ENCODE measurements at regions not wholly inside any gene's neighbourhood (a gene's known extent, or its start where the extent isn't known, plus 50 kb on each side); places are given as distances from the start of the nearest gene placed in this dataset.

DNA sequence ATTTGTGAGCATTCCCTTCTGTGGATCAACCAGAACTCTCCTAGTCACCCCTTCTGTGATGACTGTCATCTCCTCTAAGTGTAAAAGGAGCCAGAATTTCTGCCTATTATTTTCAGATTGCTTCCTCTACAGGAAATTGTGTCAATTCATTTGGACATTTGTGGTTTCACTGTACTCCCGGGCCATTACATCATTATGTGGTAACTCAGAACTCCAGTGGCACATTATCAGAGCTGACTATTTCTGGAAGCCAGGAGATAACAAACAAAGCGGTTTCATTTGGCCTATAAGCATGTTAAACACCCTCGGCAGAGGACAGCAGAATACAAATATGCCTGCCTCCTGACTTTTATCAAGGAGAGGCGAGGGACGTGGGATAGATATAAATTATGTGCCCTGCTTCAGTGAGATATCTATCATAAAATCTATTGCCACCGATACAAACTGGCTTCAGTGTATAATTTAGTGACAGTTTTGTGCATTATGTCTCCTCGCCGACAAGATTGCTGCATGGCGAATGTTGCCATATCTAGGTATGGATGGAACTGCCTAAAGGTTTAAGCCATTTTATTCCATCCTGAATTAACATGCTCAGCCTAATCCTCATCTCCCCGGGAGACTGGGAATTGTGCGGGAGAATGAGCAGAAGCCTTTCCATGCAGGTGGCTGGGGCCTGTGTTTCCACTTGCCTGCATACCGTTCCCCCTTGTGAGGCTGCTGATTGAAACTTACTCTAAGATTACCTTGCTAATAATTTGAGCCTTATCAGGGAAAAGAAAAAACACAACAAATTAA lies 193.4 kb upstream of the SEMA6D start:
- CTCF ChIA-PET = no interaction called here

DNA sequence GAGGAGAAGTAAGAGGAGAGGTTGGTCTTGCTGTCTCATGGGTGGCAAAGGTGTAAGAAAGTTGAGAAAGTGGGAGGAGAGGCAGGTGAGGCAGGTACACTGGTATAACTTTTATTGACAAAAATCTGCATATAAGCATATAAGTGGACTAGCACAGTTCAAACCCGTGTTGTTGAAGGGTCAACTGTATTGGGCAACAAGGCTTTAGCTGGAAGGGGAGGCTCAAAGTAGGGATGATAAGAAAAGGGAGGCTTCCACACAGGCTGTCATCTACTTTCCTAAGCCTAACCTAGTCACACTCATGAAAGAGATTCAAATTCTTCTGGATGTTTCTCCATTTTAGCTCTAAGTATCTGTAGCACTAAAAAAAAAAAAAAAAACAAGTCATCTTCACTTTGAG lies 188.1 kb upstream of the SEMA6D start:
- Histone ChIP-seq H3K9me3 (ENCODE audit: low read length) (no peaks in the 10 kb centered on the region), H3F3A (ENCODE audit: low read length, unreplicated experiment) (no peaks in the 10 kb centered on the region), H3K4me2 (ENCODE audit: low read length) (no peak overlapping the region), H3K9me2 (replicated peaks; ENCODE audit: low read length) (no peaks in the 10 kb centered on the region), H2AFZ (ENCODE audit: low read length) (no peak overlapping the region), H3K27ac (ENCODE audit: low read length) (no peak overlapping the region), H3K36me3 (ENCODE audit: low read depth, low read length) (no peaks in the 10 kb centered on the region), H4K20me1 (ENCODE audit: low read length) (no peaks in the 10 kb centered on the region), H3K9ac (ENCODE audit: low read length) (no peak overlapping the region), H3K79me2 (ENCODE audit: low read length) (no peaks in the 10 kb centered on the region), H3K4me3 (ENCODE audit: low read length) (no peak overlapping the region), H3K27me3 (ENCODE audit: low read length) (no peaks in the 10 kb centered on the region), H3K4me1 (ENCODE audit: insufficient read depth, low read length) (no peaks in the 10 kb centered on the region)
- TF ChIP-seq, protein P1, sequence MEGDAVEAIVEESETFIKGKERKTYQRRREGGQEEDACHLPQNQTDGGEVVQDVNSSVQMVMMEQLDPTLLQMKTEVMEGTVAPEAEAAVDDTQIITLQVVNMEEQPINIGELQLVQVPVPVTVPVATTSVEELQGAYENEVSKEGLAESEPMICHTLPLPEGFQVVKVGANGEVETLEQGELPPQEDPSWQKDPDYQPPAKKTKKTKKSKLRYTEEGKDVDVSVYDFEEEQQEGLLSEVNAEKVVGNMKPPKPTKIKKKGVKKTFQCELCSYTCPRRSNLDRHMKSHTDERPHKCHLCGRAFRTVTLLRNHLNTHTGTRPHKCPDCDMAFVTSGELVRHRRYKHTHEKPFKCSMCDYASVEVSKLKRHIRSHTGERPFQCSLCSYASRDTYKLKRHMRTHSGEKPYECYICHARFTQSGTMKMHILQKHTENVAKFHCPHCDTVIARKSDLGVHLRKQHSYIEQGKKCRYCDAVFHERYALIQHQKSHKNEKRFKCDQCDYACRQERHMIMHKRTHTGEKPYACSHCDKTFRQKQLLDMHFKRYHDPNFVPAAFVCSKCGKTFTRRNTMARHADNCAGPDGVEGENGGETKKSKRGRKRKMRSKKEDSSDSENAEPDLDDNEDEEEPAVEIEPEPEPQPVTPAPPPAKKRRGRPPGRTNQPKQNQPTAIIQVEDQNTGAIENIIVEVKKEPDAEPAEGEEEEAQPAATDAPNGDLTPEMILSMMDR (conservative IDR thresholded peaks at IDR 0.05; ENCODE audit: low read depth, low read length) = no peak
- TF ChIP-seq EZH2 (IDR thresholded peaks at IDR 0.05; ENCODE audit: low read length, unreplicated experiment) (no peak), EZH2phosphoT487 (IDR thresholded peaks at IDR 0.05; ENCODE audit: borderline replicate concordance, low read length) (no peak)
- ChIA-PET POLR2A (ENCODE audit: unreplicated experiment) (no interaction called here), CTCF (interaction anchor here (0.5 kb wide), 1 partner anchor 758 kb away, joined by 4 read pairs; no protein-coding TSS in a partner anchor)
- intact Hi-C loops (cut with micrococcal nuclease) = no loop called here
- DNase-seq (no peak), ATAC-seq (no peak)
- BruUV-seq (replicated peaks) = no TSS peak

More for the DNA sequence above, 193.4 kb upstream of the SEMA6D start:
- Histone ChIP-seq H4K20me1 (ENCODE audit: low read length) (no peaks in the 10 kb centered on the region), H3K27ac (ENCODE audit: low read length) (no peak overlapping the region), H3K4me3 (ENCODE audit: low read length) (no peak overlapping the region), H3F3A (ENCODE audit: low read length, unreplicated experiment) (no peaks in the 10 kb centered on the region), H3K9me2 (replicated peaks; ENCODE audit: low read length) (no peaks in the 10 kb centered on the region), H3K27me3 (ENCODE audit: low read length) (no peaks in the 10 kb centered on the region), H3K9me3 (ENCODE audit: low read length) (no peaks in the 10 kb centered on the region), H3K79me2 (ENCODE audit: low read length) (no peaks in the 10 kb centered on the region), H3K4me1 (ENCODE audit: insufficient read depth, low read length) (no peaks in the 10 kb centered on the region), H3K9ac (ENCODE audit: low read length) (no peak overlapping the region), H3K36me3 (ENCODE audit: low read depth, low read length) (no peaks in the 10 kb centered on the region), H3K4me2 (ENCODE audit: low read length) (no peak overlapping the region), H2AFZ (ENCODE audit: low read length) (no peak overlapping the region)
- ATAC-seq (no peak), DNase-seq (no peak)
- intact Hi-C loops (cut with micrococcal nuclease) = no loop called here
- BruUV-seq (replicated peaks) = no TSS peak
- POLR2A ChIA-PET (ENCODE audit: unreplicated experiment) = no interaction called here
- TF ChIP-seq EZH2phosphoT487 (IDR thresholded peaks at IDR 0.05; ENCODE audit: borderline replicate concordance, low read length) (no peak), EZH2 (IDR thresholded peaks at IDR 0.05; ENCODE audit: low read length, unreplicated experiment) (no peak)
- TF ChIP-seq, protein P1 (conservative IDR thresholded peaks at IDR 0.05; ENCODE audit: low read depth, low read length) = no peak

DNA sequence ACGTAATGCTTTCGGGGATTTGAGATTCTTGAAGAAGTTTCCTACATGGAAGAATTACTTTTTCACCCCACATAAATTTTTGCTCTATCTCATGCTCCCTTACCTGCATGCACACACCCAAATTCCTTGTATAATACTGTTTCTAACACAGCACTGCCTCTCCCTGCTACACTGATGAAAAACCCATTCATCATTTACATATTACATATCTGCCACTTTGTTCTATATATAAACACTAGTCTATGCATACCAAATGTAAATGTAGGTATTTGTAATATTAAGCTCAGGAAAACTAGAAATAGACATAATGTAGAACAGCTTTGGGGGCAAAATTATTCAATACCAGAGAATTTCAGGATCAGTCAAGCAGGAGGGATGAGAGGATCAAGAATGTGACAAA lies 182.6 kb upstream of the SEMA6D start:
- H3K27ac ChIP-seq (ENCODE audit: low read length) = no peak overlapping the region
- CTCF ChIA-PET = no interaction called here
- no TSS peak for BruUV-seq (replicated peaks)

More for the DNA sequence above, 182.6 kb upstream of the SEMA6D start:
- ATAC-seq (no peak), DNase-seq (no peak)
- H3F3A ChIP-seq (ENCODE audit: low read length, unreplicated experiment) = no peaks in the 10 kb centered on the region
- H3K4me1 ChIP-seq (ENCODE audit: insufficient read depth, low read length) = no peaks in the 10 kb centered on the region
- no peak overlapping the region for H2AFZ ChIP-seq (ENCODE audit: low read length)
- no peaks in the 10 kb centered on the region for H3K9me2 ChIP-seq (replicated peaks; ENCODE audit: low read length)
- H3K79me2 ChIP-seq (ENCODE audit: low read length) = no peaks in the 10 kb centered on the region
- no peaks in the 10 kb centered on the region for H3K27me3 ChIP-seq (ENCODE audit: low read length)
- H3K4me2 ChIP-seq (ENCODE audit: low read length) = no peak overlapping the region
- intact Hi-C loops (cut with micrococcal nuclease) = no loop called here
- no peak overlapping the region for H3K9ac ChIP-seq (ENCODE audit: low read length)
- H4K20me1 ChIP-seq (ENCODE audit: low read length) = no peaks in the 10 kb centered on the region
- POLR2A ChIA-PET (ENCODE audit: unreplicated experiment) = no interaction called here
- H3K4me3 ChIP-seq (ENCODE audit: low read length) = no peak overlapping the region
- H3K9me3 ChIP-seq (ENCODE audit: low read length) = no peaks in the 10 kb centered on the region
- TF ChIP-seq EZH2 (IDR thresholded peaks at IDR 0.05; ENCODE audit: low read length, unreplicated experiment) (no peak), EZH2phosphoT487 (IDR thresholded peaks at IDR 0.05; ENCODE audit: borderline replicate concordance, low read length) (no peak)
- TF ChIP-seq, protein P1 (conservative IDR thresholded peaks at IDR 0.05; ENCODE audit: low read depth, low read length) = no peak
- no peaks in the 10 kb centered on the region for H3K36me3 ChIP-seq (ENCODE audit: low read depth, low read length)

Data from PC-3 (cell line).